Fibroblast of villous mesenchyme (primary cell): ENCODE measurements at regions not wholly inside any gene's neighbourhood (a gene's known extent, or its start where the extent isn't known, plus 50 kb on each side); places are given as distances from the start of the nearest gene placed in this dataset.
"Not testable (repeated sequence)": the region's sequence is repeated elsewhere in the genome, so short reads cannot be mapped to it uniquely, and the experiment has no call there.

ENCODE experiments used
- DNase-seq: peaks from one replicate; pipeline ENCODE4 v3.0.0-alpha.2; 2010; ENCODE audit warnings: low read depth
- H3K4me3 ChIP-seq: 2 replicates; pipeline ENCODE4 v1.5.1; 2011; ENCODE audit warnings: low read depth, mild to moderate bottlenecking, low read length
- TF ChIP-seq, protein P1 (sequence below): IDR thresholded peaks from 2 replicates; pipeline ENCODE4 v1.5.1; 2012; ENCODE audit warnings: low read depth, mild to moderate bottlenecking, low read length; ENCODE audit not compliant: insufficient read depth

DNA sequence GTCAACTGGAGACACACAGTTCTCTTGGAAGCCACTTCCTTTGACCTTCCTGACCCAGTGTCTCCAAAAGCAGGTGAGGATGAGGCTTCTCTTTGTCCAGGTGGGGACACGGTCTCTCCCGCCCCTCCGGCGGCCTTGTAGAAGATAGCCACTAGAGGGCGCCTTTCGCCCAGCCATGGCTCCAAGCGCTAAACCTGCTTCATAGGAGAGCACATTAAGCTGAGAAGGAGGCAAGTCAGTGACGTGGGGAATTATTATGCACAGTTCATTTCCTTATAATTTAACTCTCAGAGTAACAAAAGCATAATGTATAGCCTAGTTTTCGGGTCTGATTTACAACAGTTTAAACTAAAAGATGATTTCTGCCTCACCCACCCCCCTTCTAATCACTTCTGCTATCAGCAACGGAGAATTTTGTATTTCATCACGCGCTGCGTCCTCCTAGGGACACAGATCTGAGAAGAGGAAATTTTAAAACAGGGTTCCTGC, 208.7 kb downstream of the ICOS start:
- TF ChIP-seq, protein P1, sequence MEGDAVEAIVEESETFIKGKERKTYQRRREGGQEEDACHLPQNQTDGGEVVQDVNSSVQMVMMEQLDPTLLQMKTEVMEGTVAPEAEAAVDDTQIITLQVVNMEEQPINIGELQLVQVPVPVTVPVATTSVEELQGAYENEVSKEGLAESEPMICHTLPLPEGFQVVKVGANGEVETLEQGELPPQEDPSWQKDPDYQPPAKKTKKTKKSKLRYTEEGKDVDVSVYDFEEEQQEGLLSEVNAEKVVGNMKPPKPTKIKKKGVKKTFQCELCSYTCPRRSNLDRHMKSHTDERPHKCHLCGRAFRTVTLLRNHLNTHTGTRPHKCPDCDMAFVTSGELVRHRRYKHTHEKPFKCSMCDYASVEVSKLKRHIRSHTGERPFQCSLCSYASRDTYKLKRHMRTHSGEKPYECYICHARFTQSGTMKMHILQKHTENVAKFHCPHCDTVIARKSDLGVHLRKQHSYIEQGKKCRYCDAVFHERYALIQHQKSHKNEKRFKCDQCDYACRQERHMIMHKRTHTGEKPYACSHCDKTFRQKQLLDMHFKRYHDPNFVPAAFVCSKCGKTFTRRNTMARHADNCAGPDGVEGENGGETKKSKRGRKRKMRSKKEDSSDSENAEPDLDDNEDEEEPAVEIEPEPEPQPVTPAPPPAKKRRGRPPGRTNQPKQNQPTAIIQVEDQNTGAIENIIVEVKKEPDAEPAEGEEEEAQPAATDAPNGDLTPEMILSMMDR, result peak; percentile 93
- peak; percentile 74 for DNase-seq

DNA sequence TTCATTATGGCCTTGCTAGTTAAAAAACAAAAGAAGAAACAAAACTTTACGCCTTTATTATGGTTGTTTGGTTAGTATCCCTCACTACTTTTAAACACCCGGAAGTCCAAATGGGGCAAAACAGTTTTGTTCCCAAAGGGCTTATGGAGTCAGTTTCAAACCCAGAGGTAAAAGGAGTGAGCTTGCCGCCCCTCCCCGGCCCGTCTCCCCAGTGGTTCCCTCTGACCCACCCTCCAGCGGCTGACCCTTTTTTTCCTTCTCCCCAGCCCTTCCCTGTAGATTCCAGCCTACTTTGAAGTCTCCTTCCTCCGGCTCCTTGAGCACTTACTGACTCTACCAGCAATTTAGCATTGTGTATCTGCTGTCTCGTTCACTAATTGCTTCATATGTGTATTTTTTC, 209.2 kb downstream of the ICOS start:
- H3K4me3 ChIP-seq, result peak overlapping the region; percentile 49
- TF ChIP-seq, protein P1, result no peak
- no peak for DNase-seq

More for the DNA sequence above, 208.7 kb downstream of the ICOS start:
- peak overlapping the region; percentile 49 for H3K4me3 ChIP-seq

DNA sequence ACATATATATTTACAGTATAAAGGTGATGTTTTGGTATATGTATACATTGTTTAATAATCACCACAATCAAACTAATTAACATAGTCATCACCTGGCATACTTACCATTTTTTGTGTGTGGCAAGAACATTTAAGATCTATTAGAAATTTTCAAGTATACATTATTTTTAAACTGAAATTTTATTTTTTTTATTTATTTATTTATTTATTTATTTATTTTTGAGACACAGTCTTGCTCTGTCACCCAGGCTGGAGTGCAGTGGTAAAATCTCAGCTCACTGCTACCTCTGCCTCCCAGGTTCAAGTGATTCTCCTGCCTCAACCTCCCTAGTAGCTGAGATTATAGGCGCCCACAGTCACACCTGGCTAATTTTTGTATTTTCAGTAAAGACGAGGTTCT, 210.5 kb downstream of the ICOS start:
- H3K4me3 ChIP-seq, DNase-seq: not testable (repeated sequence)

DNA sequence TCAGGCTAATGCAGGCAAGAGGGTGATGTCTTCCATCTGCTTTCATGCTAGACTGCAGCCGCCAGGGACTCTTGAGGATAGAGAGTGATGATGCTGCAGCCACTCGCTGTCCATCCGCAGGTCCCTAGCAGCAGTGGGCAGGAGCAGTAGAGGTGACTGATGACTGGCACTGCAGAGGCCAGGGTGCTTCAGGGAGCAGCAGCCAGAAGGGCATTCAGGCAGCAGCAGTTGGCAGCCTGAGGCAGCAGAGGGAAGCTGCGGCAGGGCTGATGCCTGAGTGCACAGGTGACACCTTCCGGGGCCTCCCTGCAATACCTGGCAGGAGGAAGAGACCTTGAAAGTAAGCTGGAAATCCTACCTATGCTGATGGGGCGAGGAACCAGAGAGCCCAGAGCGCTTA, 214.2 kb downstream of the ICOS start:
- no peak overlapping the region for H3K4me3 ChIP-seq
- TF ChIP-seq, protein P1, result no peak
- DNase-seq, result no peak

DNA sequence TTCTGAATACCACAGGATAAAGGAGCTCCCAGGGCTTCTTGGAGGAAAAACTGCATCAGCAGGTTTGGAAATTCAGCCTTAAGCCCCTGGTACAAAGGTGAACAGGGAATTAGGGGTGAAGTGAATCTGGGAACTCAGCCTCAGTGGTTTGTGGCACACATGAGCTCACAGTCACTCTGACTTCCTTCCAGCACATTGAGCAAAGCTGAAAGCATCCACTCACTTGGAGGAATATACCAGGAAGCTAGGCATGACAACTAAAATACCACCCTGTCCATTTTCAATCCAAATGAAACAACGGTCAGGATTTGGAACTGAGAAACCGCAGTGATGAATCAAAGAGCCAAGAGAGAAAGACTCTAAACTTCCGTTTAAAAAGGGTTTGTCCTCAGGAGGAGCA, 216.1 kb downstream of the ICOS start:
- TF ChIP-seq, protein P1, result no peak
- H3K4me3 ChIP-seq, result no peak overlapping the region
- no peak for DNase-seq

DNA sequence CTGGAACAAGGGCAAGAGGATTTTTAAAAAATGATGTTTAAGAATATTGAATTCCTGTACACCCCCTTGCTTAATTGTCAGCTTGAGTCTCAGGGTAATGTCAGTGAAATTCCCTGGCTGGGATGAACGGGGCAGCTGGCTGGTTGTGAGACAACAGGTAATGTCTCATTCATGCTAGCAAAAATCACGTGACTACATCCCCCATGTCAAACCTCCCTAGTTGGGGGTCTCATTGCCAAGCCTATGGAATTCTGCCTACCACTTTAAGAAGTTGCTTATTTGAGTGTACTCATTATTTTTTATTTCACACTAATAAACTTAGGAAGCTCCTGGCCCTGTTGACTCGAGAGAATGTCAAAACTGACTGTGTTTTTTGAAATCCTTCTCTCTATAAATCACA, 218.3 kb downstream of the ICOS start:
- TF ChIP-seq, protein P1, result no peak

DNA sequence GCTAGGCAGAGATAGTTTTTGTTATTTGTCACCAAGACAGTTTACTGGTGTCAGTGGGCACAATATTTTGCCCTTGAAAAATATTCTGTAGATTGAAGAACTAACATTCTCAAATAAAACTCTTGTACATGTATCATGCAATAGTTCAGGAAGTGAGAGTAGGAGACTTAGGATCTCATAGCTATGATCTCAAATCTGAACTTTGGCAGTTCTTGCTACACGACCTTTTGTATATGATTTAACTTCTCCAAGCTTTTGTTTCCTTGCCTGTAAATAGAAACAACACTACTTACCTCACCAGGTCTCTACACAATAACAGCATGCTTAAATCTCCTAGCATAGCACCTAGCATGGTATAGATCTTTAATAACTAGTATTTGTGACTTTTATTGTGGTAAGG, 219.9 kb downstream of the ICOS start:
- TF ChIP-seq, protein P1, result no peak

More for the DNA sequence above, 218.3 kb downstream of the ICOS start:
- DNase-seq, result no peak
- no peak overlapping the region for H3K4me3 ChIP-seq

More for the DNA sequence above, 219.9 kb downstream of the ICOS start:
- no peak overlapping the region for H3K4me3 ChIP-seq
- no peak for DNase-seq
